Panc1 (cell line): ENCODE measurements at regions not wholly inside any gene's neighbourhood (a gene's known extent, or its start where the extent isn't known, plus 50 kb on each side); places are given as distances from the start of the nearest gene placed in this dataset.

Experiments
- SIN3A ChIP-seq: IDR thresholded peaks from 2 replicates; pipeline ENCODE4 v1.6.1; 2012; ENCODE audit warnings: low read depth, mild to moderate bottlenecking, low read length, moderate library complexity, borderline replicate concordance; ENCODE audit not compliant: insufficient read depth
- TF ChIP-seq, protein P1 (sequence below), 2 experiments: IDR thresholded peaks; 2 replicates each; pipeline ENCODE4 v1.6.1; 2011 to 2012; ENCODE audit warnings: low read depth in 2 of 2, control low read depth in 1 of 2, low read length in 1 of 2, mild to moderate bottlenecking in 1 of 2, moderate library complexity in 1 of 2; ENCODE audit not compliant: insufficient read depth in 1 of 2

DNA sequence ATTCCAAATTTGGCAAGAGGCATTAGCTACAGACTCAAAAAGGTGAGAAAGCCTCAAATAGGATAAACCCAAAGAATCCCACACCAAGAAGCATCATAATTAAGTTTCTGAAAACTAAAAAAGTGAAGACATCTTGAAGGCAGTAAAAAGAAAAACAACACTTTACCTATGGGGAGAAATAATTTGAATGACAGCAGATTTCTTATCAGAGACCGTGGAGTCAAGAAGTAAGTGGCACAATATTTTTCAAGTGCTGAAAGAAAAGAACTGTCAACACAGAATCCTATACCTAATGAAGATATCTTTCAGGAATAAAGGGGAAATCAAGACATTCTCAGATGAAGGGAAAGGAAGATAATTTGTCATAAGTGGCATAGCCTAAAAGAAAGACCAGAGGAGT lies 193.3 kb upstream of the CHD6 start:
- TF ChIP-seq SIN3A, result no peak
- TF ChIP-seq, protein P1, sequence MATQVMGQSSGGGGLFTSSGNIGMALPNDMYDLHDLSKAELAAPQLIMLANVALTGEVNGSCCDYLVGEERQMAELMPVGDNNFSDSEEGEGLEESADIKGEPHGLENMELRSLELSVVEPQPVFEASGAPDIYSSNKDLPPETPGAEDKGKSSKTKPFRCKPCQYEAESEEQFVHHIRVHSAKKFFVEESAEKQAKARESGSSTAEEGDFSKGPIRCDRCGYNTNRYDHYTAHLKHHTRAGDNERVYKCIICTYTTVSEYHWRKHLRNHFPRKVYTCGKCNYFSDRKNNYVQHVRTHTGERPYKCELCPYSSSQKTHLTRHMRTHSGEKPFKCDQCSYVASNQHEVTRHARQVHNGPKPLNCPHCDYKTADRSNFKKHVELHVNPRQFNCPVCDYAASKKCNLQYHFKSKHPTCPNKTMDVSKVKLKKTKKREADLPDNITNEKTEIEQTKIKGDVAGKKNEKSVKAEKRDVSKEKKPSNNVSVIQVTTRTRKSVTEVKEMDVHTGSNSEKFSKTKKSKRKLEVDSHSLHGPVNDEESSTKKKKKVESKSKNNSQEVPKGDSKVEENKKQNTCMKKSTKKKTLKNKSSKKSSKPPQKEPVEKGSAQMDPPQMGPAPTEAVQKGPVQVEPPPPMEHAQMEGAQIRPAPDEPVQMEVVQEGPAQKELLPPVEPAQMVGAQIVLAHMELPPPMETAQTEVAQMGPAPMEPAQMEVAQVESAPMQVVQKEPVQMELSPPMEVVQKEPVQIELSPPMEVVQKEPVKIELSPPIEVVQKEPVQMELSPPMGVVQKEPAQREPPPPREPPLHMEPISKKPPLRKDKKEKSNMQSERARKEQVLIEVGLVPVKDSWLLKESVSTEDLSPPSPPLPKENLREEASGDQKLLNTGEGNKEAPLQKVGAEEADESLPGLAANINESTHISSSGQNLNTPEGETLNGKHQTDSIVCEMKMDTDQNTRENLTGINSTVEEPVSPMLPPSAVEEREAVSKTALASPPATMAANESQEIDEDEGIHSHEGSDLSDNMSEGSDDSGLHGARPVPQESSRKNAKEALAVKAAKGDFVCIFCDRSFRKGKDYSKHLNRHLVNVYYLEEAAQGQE (IDR thresholded peaks at IDR 0.05; ENCODE audit: insufficient read depth in 1 of 2, low read depth in 2 of 2, low read length in 1 of 2), result no peak
